Fibroblast of lung (primary cell): ENCODE measurements at regions not wholly inside any gene's neighbourhood (a gene's known extent, or its start where the extent isn't known, plus 50 kb on each side); places are given as distances from the start of the nearest gene placed in this dataset.

Source experiments
- EZH2 ChIP-seq: IDR thresholded peaks from 2 replicates; pipeline ENCODE4 v1.5.1; 2012; ENCODE audit warnings: low read length, control low read depth, mild to moderate bottlenecking; ENCODE audit errors: missing control alignments
- TF ChIP-seq, protein P1 (sequence below), 2 donors: IDR thresholded peaks in 1 of 2; conservative IDR thresholded peaks in 1 of 2; 1 replicate in 1 of 2; 2 replicates in 1 of 2; pipeline ENCODE4 v1.5.1; 2011 to 2012; ENCODE audit warnings: low read length in 2 of 2, control low read depth in 1 of 2, inconsistent platforms in 1 of 2, low read depth in 1 of 2, mild to moderate bottlenecking in 1 of 2

DNA sequence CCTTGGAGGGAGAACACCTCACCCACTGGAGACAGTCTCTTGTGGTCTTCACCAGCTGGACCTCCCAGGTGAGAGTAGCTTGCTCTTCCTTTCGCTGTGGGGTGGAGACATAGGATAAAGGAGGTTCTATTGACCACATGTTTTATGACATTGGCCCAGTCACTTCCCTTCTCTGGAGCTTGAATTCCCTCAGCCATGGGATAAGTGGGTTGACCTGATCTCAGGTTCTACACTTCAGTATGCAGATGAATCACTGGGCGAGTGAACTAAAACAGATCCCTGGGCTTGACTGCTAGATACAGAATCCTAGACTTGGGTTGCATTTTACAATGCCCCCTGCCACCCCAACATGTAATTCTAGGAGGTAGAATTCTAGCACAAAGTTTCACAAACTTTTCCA, 54.8 kb upstream of the PRSS23 start:
- TF ChIP-seq, protein P1, sequence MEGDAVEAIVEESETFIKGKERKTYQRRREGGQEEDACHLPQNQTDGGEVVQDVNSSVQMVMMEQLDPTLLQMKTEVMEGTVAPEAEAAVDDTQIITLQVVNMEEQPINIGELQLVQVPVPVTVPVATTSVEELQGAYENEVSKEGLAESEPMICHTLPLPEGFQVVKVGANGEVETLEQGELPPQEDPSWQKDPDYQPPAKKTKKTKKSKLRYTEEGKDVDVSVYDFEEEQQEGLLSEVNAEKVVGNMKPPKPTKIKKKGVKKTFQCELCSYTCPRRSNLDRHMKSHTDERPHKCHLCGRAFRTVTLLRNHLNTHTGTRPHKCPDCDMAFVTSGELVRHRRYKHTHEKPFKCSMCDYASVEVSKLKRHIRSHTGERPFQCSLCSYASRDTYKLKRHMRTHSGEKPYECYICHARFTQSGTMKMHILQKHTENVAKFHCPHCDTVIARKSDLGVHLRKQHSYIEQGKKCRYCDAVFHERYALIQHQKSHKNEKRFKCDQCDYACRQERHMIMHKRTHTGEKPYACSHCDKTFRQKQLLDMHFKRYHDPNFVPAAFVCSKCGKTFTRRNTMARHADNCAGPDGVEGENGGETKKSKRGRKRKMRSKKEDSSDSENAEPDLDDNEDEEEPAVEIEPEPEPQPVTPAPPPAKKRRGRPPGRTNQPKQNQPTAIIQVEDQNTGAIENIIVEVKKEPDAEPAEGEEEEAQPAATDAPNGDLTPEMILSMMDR (conservative IDR thresholded peaks at IDR 0.05 in 1 of 2, IDR thresholded peaks at IDR 0.05 in 1 of 2; ENCODE audit: low read depth in 1 of 2, low read length in 2 of 2) = no peak
- TF ChIP-seq EZH2 = no peak
